ENCODE measurements at regions not wholly inside any gene's neighbourhood (a gene's known extent, or its start where the extent isn't known, plus 50 kb on each side); places are given as distances from the start of the nearest gene placed in this dataset.
A peak's percentile ranks its signal among the peaks of the same experiment; 100 is the strongest.
"Not testable (repeated sequence)": the region's sequence is repeated elsewhere in the genome, so short reads cannot be mapped to it uniquely, and the experiment has no call there.

DNA sequence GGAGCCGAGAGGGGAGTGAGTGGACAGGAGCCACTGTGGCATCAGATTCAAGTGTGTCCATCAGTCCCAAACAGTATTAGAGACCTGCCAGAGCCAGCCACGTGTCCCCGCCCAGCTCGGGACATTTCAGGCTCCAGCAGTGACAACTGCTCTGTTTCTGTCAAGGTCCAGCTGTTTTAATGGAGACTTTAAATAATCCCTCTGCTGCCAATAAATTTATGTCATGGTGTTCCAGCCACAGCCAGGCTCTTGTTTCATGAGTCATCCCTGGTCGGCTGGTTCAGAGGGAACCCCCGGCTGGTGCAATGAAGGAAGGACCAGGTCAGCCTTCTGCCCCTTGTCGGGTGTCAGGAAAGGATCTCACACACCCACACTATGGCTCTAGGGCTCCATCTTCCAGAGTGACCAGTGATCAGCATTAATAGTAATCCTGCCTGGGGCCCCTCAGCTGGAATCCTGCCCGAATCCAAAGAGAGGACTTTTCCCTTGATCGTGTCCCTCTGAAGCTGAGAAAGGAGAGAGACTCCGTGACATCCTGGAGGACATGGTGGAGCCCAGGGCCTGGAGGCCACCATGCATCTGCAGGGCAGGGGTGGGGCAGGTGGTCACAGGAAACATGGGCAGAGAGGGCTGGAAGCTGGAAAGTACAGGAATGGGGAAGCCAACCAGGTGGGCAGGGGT is 197.3 kb downstream of the MATN1 start:
- H3K36me3 ChIP-seq: no peaks in the 10 kb centered on the region
- 46 to 56% (median 51%) methylated on average over 8 to 10 of the region's 10 CpGs for WGBS, 5 donors
- TF ChIP-seq POLR2AphosphoS5 (IDR thresholded peaks at IDR 0.05) (peak in 2 of 3 donors; percentile 4 to 34), POLR2A (IDR thresholded peaks at IDR 0.05) (no peak), CTCF (IDR thresholded peaks at IDR 0.05 in 8 of 11, conservative IDR thresholded peaks at IDR 0.05 in 3 of 11) (no peak)
- intact Hi-C loops (cut with DNase I; ENCODE audit: low total_unique reads): no loop called here
- H3K27ac ChIP-seq: peak overlapping the region in 5 of 8 donors; percentile 55 to 79 (median 64)
- peaks cover 0 to 54% (median 0%) of the 10 kb centered on the region in 7 donors for H3K27me3 ChIP-seq (replicated peaks in 1 of 7)
- H3K9me3 ChIP-seq: no peaks in the 10 kb centered on the region
- peaks cover 0 to 20% (median 11%) of the 10 kb centered on the region in 6 donors for H3K4me1 ChIP-seq
- DNase-seq: peak; percentile 65
- H3K4me3 ChIP-seq: no peak overlapping the region

DNA sequence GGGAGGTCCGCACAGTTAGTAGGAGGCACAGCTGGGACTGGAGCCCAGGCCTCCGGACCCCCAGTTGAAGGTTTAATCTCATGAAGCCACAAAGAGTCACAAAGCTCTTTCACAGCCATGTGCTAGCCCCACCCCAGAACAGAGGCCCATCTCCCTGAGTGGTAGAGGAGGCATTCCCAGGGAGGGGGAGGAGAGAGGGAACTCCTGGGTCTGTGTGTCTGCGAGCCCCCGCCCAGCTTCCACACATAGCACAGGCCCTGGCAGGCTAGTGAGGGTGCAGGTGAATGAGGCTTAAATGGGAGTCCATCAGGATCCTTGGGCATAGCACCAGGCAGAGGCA is 197.8 kb downstream of the MATN1 start:
- Histone ChIP-seq H3K36me3 (no peaks in the 10 kb centered on the region), H3K9me3 (no peaks in the 10 kb centered on the region), H3K27ac (peak overlapping the region in 4 of 8 donors; percentile 59 to 79 (median 70)), H3K4me3 (no peak overlapping the region), H3K27me3 (replicated peaks in 1 of 7) (peaks cover 0 to 59% (median 0%) of the 10 kb centered on the region in 7 donors), H3K4me1 (peaks cover 0 to 20% (median 11%) of the 10 kb centered on the region in 6 donors)
- DNase-seq: peak; percentile 46
- TF ChIP-seq POLR2A (IDR thresholded peaks at IDR 0.05) (no peak), CTCF (IDR thresholded peaks at IDR 0.05 in 8 of 11, conservative IDR thresholded peaks at IDR 0.05 in 3 of 11) (no peak), POLR2AphosphoS5 (IDR thresholded peaks at IDR 0.05) (no peak)
- intact Hi-C loops (cut with DNase I; ENCODE audit: low total_unique reads): no loop called here
- WGBS, 5 donors: 79 to 92% (median 86%) methylated on average over 4 of the region's 4 CpGs

GRCh38 chr1:30524840-30525617 is 198.4 kb downstream of the MATN1 start:
- Histone ChIP-seq H3K27me3 (replicated peaks in 1 of 7) (peaks cover 0 to 62% (median 0%) of the 10 kb centered on the region in 7 donors), H3K4me3 (no peak overlapping the region), H3K9me3 (no peaks in the 10 kb centered on the region), H3K27ac (no peak overlapping the region), H3K4me1 (peaks cover 0 to 20% (median 11%) of the 10 kb centered on the region in 6 donors), H3K36me3 (no peaks in the 10 kb centered on the region)
- DNase-seq: peak; percentile 67
- TF ChIP-seq CTCF (IDR thresholded peaks at IDR 0.05 in 8 of 11, conservative IDR thresholded peaks at IDR 0.05 in 3 of 11) (no peak), POLR2A (IDR thresholded peaks at IDR 0.05) (no peak), POLR2AphosphoS5 (IDR thresholded peaks at IDR 0.05) (no peak)
- intact Hi-C loops (cut with DNase I; ENCODE audit: low total_unique reads): no loop called here
- WGBS, 5 donors: 59 to 76% (median 70%) methylated on average over 11 of the region's 11 CpGs

DNA sequence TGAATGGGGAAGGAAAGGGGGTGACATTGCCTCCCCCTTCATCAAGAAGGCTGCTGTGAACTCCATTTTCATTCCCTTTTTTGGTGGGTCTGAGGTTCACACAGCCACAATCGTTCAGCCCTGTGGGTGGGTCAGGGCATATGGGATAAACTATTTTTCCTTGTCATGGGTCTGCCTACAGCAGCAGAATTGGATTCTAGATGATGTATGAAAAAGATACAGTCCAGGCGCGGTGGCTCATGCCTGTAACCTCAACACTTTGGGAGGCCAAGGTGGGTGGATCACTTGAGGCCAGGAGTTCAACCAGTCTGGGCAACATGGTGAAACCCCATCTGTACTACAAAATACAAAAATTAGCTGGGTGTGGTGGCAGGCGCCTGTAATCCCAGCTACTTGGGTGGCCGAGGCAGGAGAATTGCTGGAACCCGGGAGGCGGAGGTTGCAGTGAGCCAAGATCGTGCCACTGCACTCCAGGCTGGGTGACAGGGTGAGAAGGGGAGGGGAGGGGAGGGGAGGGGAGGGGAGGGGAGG is 199.3 kb downstream of the MATN1 start:
- H3K4me3 ChIP-seq; H3K36me3 ChIP-seq; intact Hi-C loops (cut with DNase I; ENCODE audit: low total_unique reads); H3K9me3 ChIP-seq; H3K27ac ChIP-seq: not testable (repeated sequence)
- Histone ChIP-seq H3K27me3 (replicated peaks in 1 of 7) (peaks cover 0 to 62% (median 0%) of the 10 kb centered on the region in 7 donors), H3K4me1 (peaks cover 0 to 20% (median 11%) of the 10 kb centered on the region in 6 donors)
- 70 to 94% (median 79%) methylated on average over 5 to 8 of the region's 8 CpGs for WGBS, 5 donors
- DNase-seq: peak; percentile 19

Data from spleen (tissue), 11 donors.